ENCODE measurements at regions not wholly inside any gene's neighbourhood (a gene's known extent, or its start where the extent isn't known, plus 50 kb on each side); places are given as distances from the start of the nearest gene placed in this dataset.

GRCh38 chr1:181155339-181155738 is 66.8 kb downstream of the IER5 start:
- H3K36me3 ChIP-seq (ENCODE audit: control insufficient read depth in 1 of 2, insufficient read depth in 2 of 2, low read length in 2 of 2): no peaks in the 10 kb centered on the region
- H3K27ac ChIP-seq (ENCODE audit: low read length): no peak overlapping the region
- no peaks in the 10 kb centered on the region for H3K9me3 ChIP-seq (ENCODE audit: control insufficient read depth in 1 of 2, low read length in 2 of 2)
- H3K4me1 ChIP-seq (ENCODE audit: control insufficient read depth in 1 of 2, insufficient read depth in 2 of 2, low read length in 2 of 2): peaks cover 13 to 20% of the 10 kb centered on the region in 2 donors
- no peak overlapping the region for H3K4me3 ChIP-seq (ENCODE audit: low read depth in 1 of 2, low read length in 2 of 2)
- no peaks in the 10 kb centered on the region for H3K27me3 ChIP-seq (ENCODE audit: low read depth, low read length)

- Histone ChIP-seq H3K27me3 (ENCODE audit: low read depth, low read length) (no peaks in the 10 kb centered on the region), H3K27ac (ENCODE audit: low read length) (no peak overlapping the region), H3K36me3 (ENCODE audit: control insufficient read depth in 1 of 2, insufficient read depth in 2 of 2, low read length in 2 of 2) (no peaks in the 10 kb centered on the region), H3K4me3 (ENCODE audit: low read depth in 1 of 2, low read length in 2 of 2) (peak overlapping the region in 1 of 2 donors; percentile 15), H3K4me1 (ENCODE audit: control insufficient read depth in 1 of 2, insufficient read depth in 2 of 2, low read length in 2 of 2) (peaks cover 0 to 2% of the 10 kb centered on the region in 2 donors), H3K9me3 (ENCODE audit: control insufficient read depth in 1 of 2, low read length in 2 of 2) (peaks cover 0 to 12% of the 10 kb centered on the region in 2 donors)
Measured at GRCh38 chr1:181159451-181160140, 71.1 kb downstream of the IER5 start.

GRCh38 chr1:181160322-181160721 is 71.8 kb downstream of the IER5 start:
- H3K27me3 ChIP-seq (ENCODE audit: low read depth, low read length): no peaks in the 10 kb centered on the region
- H3K4me1 ChIP-seq (ENCODE audit: control insufficient read depth in 1 of 2, insufficient read depth in 2 of 2, low read length in 2 of 2): peaks cover 0 to 2% of the 10 kb centered on the region in 2 donors
- H3K36me3 ChIP-seq (ENCODE audit: control insufficient read depth in 1 of 2, insufficient read depth in 2 of 2, low read length in 2 of 2): no peaks in the 10 kb centered on the region
- H3K27ac ChIP-seq (ENCODE audit: low read length): no peak overlapping the region
- peak overlapping the region in 1 of 2 donors; percentile 15 for H3K4me3 ChIP-seq (ENCODE audit: low read depth in 1 of 2, low read length in 2 of 2)
- H3K9me3 ChIP-seq (ENCODE audit: control insufficient read depth in 1 of 2, low read length in 2 of 2): peaks cover 0 to 12% of the 10 kb centered on the region in 2 donors

- Histone ChIP-seq H3K4me3 (ENCODE audit: low read depth in 1 of 2, low read length in 2 of 2) (no peak overlapping the region), H3K27me3 (ENCODE audit: low read depth, low read length) (no peaks in the 10 kb centered on the region), H3K4me1 (ENCODE audit: control insufficient read depth in 1 of 2, insufficient read depth in 2 of 2, low read length in 2 of 2) (peaks cover 2 to 3% of the 10 kb centered on the region in 2 donors), H3K27ac (ENCODE audit: low read length) (no peak overlapping the region), H3K9me3 (ENCODE audit: control insufficient read depth in 1 of 2, low read length in 2 of 2) (peaks cover 0 to 12% of the 10 kb centered on the region in 2 donors), H3K36me3 (ENCODE audit: control insufficient read depth in 1 of 2, insufficient read depth in 2 of 2, low read length in 2 of 2) (no peaks in the 10 kb centered on the region)
Measured at GRCh38 chr1:181160998-181161870, 72.7 kb downstream of the IER5 start.

- Histone ChIP-seq H3K27ac (ENCODE audit: low read length) (no peak overlapping the region), H3K4me1 (ENCODE audit: control insufficient read depth in 1 of 2, insufficient read depth in 2 of 2, low read length in 2 of 2) (peaks cover 2 to 7% of the 10 kb centered on the region in 2 donors), H3K36me3 (ENCODE audit: control insufficient read depth in 1 of 2, insufficient read depth in 2 of 2, low read length in 2 of 2) (no peaks in the 10 kb centered on the region), H3K27me3 (ENCODE audit: low read depth, low read length) (no peaks in the 10 kb centered on the region), H3K4me3 (ENCODE audit: low read depth in 1 of 2, low read length in 2 of 2) (no peak overlapping the region), H3K9me3 (ENCODE audit: control insufficient read depth in 1 of 2, low read length in 2 of 2) (peaks cover 0 to 12% of the 10 kb centered on the region in 2 donors)
Measured at GRCh38 chr1:181163662-181164061, 75.2 kb downstream of the IER5 start.

GRCh38 chr1:181166377-181167196 is 78.1 kb downstream of the IER5 start:
- H3K9me3 ChIP-seq (ENCODE audit: control insufficient read depth in 1 of 2, low read length in 2 of 2): peaks cover 0 to 12% of the 10 kb centered on the region in 2 donors
- no peaks in the 10 kb centered on the region for H3K36me3 ChIP-seq (ENCODE audit: control insufficient read depth in 1 of 2, insufficient read depth in 2 of 2, low read length in 2 of 2)
- H3K4me3 ChIP-seq (ENCODE audit: low read depth in 1 of 2, low read length in 2 of 2): no peak overlapping the region
- H3K27me3 ChIP-seq (ENCODE audit: low read depth, low read length): no peaks in the 10 kb centered on the region
- H3K4me1 ChIP-seq (ENCODE audit: control insufficient read depth in 1 of 2, insufficient read depth in 2 of 2, low read length in 2 of 2): peaks cover 0 to 7% of the 10 kb centered on the region in 2 donors
- no peak overlapping the region for H3K27ac ChIP-seq (ENCODE audit: low read length)

GRCh38 chr1:181169281-181169865 is 80.9 kb downstream of the IER5 start:
- Histone ChIP-seq H3K4me1 (ENCODE audit: control insufficient read depth in 1 of 2, insufficient read depth in 2 of 2, low read length in 2 of 2) (peaks cover 0 to 7% of the 10 kb centered on the region in 2 donors), H3K9me3 (ENCODE audit: control insufficient read depth in 1 of 2, low read length in 2 of 2) (peaks cover 0 to 5% of the 10 kb centered on the region in 2 donors), H3K27me3 (ENCODE audit: low read depth, low read length) (no peaks in the 10 kb centered on the region), H3K4me3 (ENCODE audit: low read depth in 1 of 2, low read length in 2 of 2) (no peak overlapping the region), H3K27ac (ENCODE audit: low read length) (no peak overlapping the region), H3K36me3 (ENCODE audit: control insufficient read depth in 1 of 2, insufficient read depth in 2 of 2, low read length in 2 of 2) (no peaks in the 10 kb centered on the region)

GRCh38 chr1:181170194-181170593 is 81.7 kb downstream of the IER5 start:
- H3K4me3 ChIP-seq (ENCODE audit: low read depth in 1 of 2, low read length in 2 of 2): no peak overlapping the region
- H3K4me1 ChIP-seq (ENCODE audit: control insufficient read depth in 1 of 2, insufficient read depth in 2 of 2, low read length in 2 of 2): peaks cover 0 to 7% of the 10 kb centered on the region in 2 donors
- H3K9me3 ChIP-seq (ENCODE audit: control insufficient read depth in 1 of 2, low read length in 2 of 2): peaks cover 0 to 4% of the 10 kb centered on the region in 2 donors
- no peaks in the 10 kb centered on the region for H3K27me3 ChIP-seq (ENCODE audit: low read depth, low read length)
- no peak overlapping the region for H3K27ac ChIP-seq (ENCODE audit: low read length)
- no peaks in the 10 kb centered on the region for H3K36me3 ChIP-seq (ENCODE audit: control insufficient read depth in 1 of 2, insufficient read depth in 2 of 2, low read length in 2 of 2)

- Histone ChIP-seq H3K4me1 (ENCODE audit: control insufficient read depth in 1 of 2, insufficient read depth in 2 of 2, low read length in 2 of 2) (no peaks in the 10 kb centered on the region), H3K36me3 (ENCODE audit: control insufficient read depth in 1 of 2, insufficient read depth in 2 of 2, low read length in 2 of 2) (no peaks in the 10 kb centered on the region), H3K27me3 (ENCODE audit: low read depth, low read length) (no peaks in the 10 kb centered on the region), H3K9me3 (ENCODE audit: control insufficient read depth in 1 of 2, low read length in 2 of 2) (peaks cover 0 to 4% of the 10 kb centered on the region in 2 donors), H3K27ac (ENCODE audit: low read length) (no peak overlapping the region), H3K4me3 (ENCODE audit: low read depth in 1 of 2, low read length in 2 of 2) (no peak overlapping the region)
Measured at GRCh38 chr1:181172082-181172481, 83.6 kb downstream of the IER5 start.

GRCh38 chr1:181173761-181174447 is 85.4 kb downstream of the IER5 start:
- H3K4me3 ChIP-seq (ENCODE audit: low read depth in 1 of 2, low read length in 2 of 2): no peak overlapping the region
- peaks cover 0 to 4% of the 10 kb centered on the region in 2 donors for H3K9me3 ChIP-seq (ENCODE audit: control insufficient read depth in 1 of 2, low read length in 2 of 2)
- no peaks in the 10 kb centered on the region for H3K36me3 ChIP-seq (ENCODE audit: control insufficient read depth in 1 of 2, insufficient read depth in 2 of 2, low read length in 2 of 2)
- H3K4me1 ChIP-seq (ENCODE audit: control insufficient read depth in 1 of 2, insufficient read depth in 2 of 2, low read length in 2 of 2): peaks cover 0 to 3% of the 10 kb centered on the region in 2 donors
- H3K27me3 ChIP-seq (ENCODE audit: low read depth, low read length): no peaks in the 10 kb centered on the region
- H3K27ac ChIP-seq (ENCODE audit: low read length): no peak overlapping the region
